ENCODE measurements at regions not wholly inside any gene's neighbourhood (a gene's known extent, or its start where the extent isn't known, plus 50 kb on each side); places are given as distances from the start of the nearest gene placed in this dataset.

DNA sequence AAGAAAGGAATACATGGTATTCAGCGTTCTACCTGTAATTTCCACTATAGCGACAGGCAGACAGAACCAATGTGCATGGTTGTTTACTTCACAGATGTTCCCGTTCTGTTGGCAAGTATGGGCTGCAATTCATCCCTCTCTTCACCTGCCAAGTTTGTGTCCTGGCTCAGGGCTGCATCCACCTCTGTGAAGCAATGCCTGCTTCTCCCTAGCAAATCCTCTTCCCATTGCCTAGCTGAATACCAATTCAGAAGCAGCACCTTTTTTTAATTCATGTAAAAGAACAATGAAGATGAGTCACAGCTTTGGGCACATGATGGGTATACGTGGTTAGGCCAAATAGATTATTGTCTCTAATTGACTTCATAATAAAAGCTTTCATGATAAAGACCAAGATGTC lies 54.7 kb upstream of the LRATD1 start:
- H3K4me3 ChIP-seq: no peak overlapping the region
- no peak for DNase-seq (ENCODE audit: low spot score)
- no peak overlapping the region for H3K27ac ChIP-seq
- TF ChIP-seq, protein P1, sequence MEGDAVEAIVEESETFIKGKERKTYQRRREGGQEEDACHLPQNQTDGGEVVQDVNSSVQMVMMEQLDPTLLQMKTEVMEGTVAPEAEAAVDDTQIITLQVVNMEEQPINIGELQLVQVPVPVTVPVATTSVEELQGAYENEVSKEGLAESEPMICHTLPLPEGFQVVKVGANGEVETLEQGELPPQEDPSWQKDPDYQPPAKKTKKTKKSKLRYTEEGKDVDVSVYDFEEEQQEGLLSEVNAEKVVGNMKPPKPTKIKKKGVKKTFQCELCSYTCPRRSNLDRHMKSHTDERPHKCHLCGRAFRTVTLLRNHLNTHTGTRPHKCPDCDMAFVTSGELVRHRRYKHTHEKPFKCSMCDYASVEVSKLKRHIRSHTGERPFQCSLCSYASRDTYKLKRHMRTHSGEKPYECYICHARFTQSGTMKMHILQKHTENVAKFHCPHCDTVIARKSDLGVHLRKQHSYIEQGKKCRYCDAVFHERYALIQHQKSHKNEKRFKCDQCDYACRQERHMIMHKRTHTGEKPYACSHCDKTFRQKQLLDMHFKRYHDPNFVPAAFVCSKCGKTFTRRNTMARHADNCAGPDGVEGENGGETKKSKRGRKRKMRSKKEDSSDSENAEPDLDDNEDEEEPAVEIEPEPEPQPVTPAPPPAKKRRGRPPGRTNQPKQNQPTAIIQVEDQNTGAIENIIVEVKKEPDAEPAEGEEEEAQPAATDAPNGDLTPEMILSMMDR (IDR thresholded peaks at IDR 0.05): no peak

Data from coronary artery (tissue), 2 donors.